Aorta (tissue), 5 donors: ENCODE measurements at regions not wholly inside any gene's neighbourhood (a gene's known extent, or its start where the extent isn't known, plus 50 kb on each side); places are given as distances from the start of the nearest gene placed in this dataset.

Experiments used
- ATAC-seq: fragments of 200-7000 bp; cut with Tn5 transposase; one replicate; pipeline ENCODE4 v1.9.1; 2022; ENCODE audit warnings: moderate library complexity; ENCODE audit not compliant: low FRiP score
- DNase-seq, 2 donors: peaks; one replicate each; pipeline ENCODE4 v3.0.0-alpha.2; 2020
- H3K27ac ChIP-seq, 2 donors: one replicate each; pipeline ENCODE4 v1.5.1; 2013; ENCODE audit warnings: low read length in 2 of 2, mild to moderate bottlenecking in 2 of 2, moderate library complexity in 2 of 2, control low read depth in 1 of 2, inconsistent platforms in 1 of 2, low read depth in 1 of 2
- H3K27me3 ChIP-seq, 2 donors: one replicate each; pipeline ENCODE4 v1.6.1; 2013; ENCODE audit warnings: control low read depth in 1 of 2, low read length in 1 of 2, mild to moderate bottlenecking in 1 of 2, moderate library complexity in 1 of 2; ENCODE audit not compliant: insufficient read depth in 2 of 2, control insufficient read depth in 1 of 2
- H3K36me3 ChIP-seq, 2 donors: one replicate each; pipeline ENCODE4 v1.6.1; 2013; ENCODE audit warnings: control low read depth in 1 of 2, low read length in 1 of 2, mild to moderate bottlenecking in 1 of 2; ENCODE audit not compliant: insufficient read depth in 2 of 2, control insufficient read depth in 1 of 2
- H3K4me1 ChIP-seq, 2 donors: one replicate each; pipeline ENCODE4 v1.6.1; 2013; ENCODE audit warnings: low read length in 2 of 2, control low read depth in 1 of 2, mild to moderate bottlenecking in 1 of 2, moderate library complexity in 1 of 2; ENCODE audit not compliant: insufficient read depth in 2 of 2, control insufficient read depth in 1 of 2
- H3K4me3 ChIP-seq, 2 donors: one replicate each; pipeline ENCODE4 v1.5.1; 2013; ENCODE audit warnings: low read length in 2 of 2, control low read depth in 1 of 2, mild to moderate bottlenecking in 1 of 2
- H3K9me3 ChIP-seq: one replicate; pipeline ENCODE4 v1.6.1; 2013; ENCODE audit warnings: mild to moderate bottlenecking, low read length; ENCODE audit not compliant: control insufficient read depth
- WGBS, 2 donors: extraction: QIAGEN DNeasy Blood & Tissue Kit; methylation state at CpG; one replicate each; pipeline ENCODE4 v1.1.7; 2013; 5-methylcytosine and 5-hydroxymethylcytosine counted together
- intact Hi-C, 2 donors: fragments of 100-400 bp; cut with DNase I; formaldehyde crosslinking; loops; one replicate each; pipeline versions ENCODE4 v1.14.2 to v1.15.0; 2022
- donor health status: healthy with polysubstance abuse.
- donor health status: Bipolar disorder and iron deficiency.
- donor health status: DM: no; HTN: no; CAD: no.
- donor health status: DM: no; HTN: no; CAD: no.
- donor health status: DM: yes; HTN: yes; CAD: no.

- DNase-seq (peak in 1 of 2 donors; percentile 71), ATAC-seq (no peak)
- H3K9me3 ChIP-seq = no peaks in the 10 kb centered on the region
- WGBS, 2 donors = 94 to 96% methylated on average over 10 of the region's 10 CpGs
- H3K27me3 ChIP-seq = no peaks in the 10 kb centered on the region
- no peak overlapping the region for H3K4me3 ChIP-seq
- H3K4me1 ChIP-seq = no peaks in the 10 kb centered on the region
- intact Hi-C loops = no loop called here
- no peaks in the 10 kb centered on the region for H3K36me3 ChIP-seq
- no peak overlapping the region for H3K27ac ChIP-seq
Observed at GRCh38 chr10:78914060-78914378, 154.7 kb upstream of the ZMIZ1 start.

GRCh38 chr10:78914502-78915189 is 154.1 kb upstream of the ZMIZ1 start:
- DNase-seq = peak in 1 of 2 donors; percentile 75

GRCh38 chr10:78915190-78915518 is 153.6 kb upstream of the ZMIZ1 start:
- Histone ChIP-seq H3K4me3 (no peak overlapping the region), H3K4me1 (no peaks in the 10 kb centered on the region), H3K9me3 (no peaks in the 10 kb centered on the region), H3K36me3 (no peaks in the 10 kb centered on the region), H3K27ac (no peak overlapping the region), H3K27me3 (no peaks in the 10 kb centered on the region)
- ATAC-seq = no peak
- intact Hi-C loops = no loop called here
- WGBS, 2 donors = 84 to 89% methylated on average over 4 of the region's 4 CpGs
- DNase-seq = no peak

More at GRCh38 chr10:78914502-78915189, 154.1 kb upstream of the ZMIZ1 start:
- Histone ChIP-seq H3K4me3 (no peak overlapping the region), H3K36me3 (no peaks in the 10 kb centered on the region), H3K4me1 (no peaks in the 10 kb centered on the region), H3K27ac (no peak overlapping the region), H3K27me3 (no peaks in the 10 kb centered on the region), H3K9me3 (no peaks in the 10 kb centered on the region)
- 45% methylated on average over 9 of the region's 9 CpGs for WGBS, 2 donors
- intact Hi-C loops = no loop called here
- no peak for ATAC-seq

GRCh38 chr10:78916227-78916626 is 152.5 kb upstream of the ZMIZ1 start:
- intact Hi-C loops = no loop called here
- Histone ChIP-seq H3K27me3 (no peaks in the 10 kb centered on the region), H3K36me3 (no peaks in the 10 kb centered on the region), H3K27ac (no peak overlapping the region), H3K4me1 (no peaks in the 10 kb centered on the region), H3K4me3 (no peak overlapping the region), H3K9me3 (no peaks in the 10 kb centered on the region)
- WGBS, 2 donors = 95 to 96% methylated on average over 7 of the region's 7 CpGs
- no peak for ATAC-seq
- DNase-seq = no peak

- whole genome bisulfite sequencing, 2 donors = 92 to 93% methylated on average over 7 of the region's 7 CpGs
- intact Hi-C loops = no loop called here
- Histone ChIP-seq H3K27me3 (no peaks in the 10 kb centered on the region), H3K9me3 (no peaks in the 10 kb centered on the region), H3K4me1 (no peaks in the 10 kb centered on the region), H3K27ac (no peak overlapping the region), H3K4me3 (no peak overlapping the region), H3K36me3 (no peaks in the 10 kb centered on the region)
- ATAC-seq (no peak), DNase-seq (no peak)
Observed at GRCh38 chr10:78919181-78919966, 149.4 kb upstream of the ZMIZ1 start.

GRCh38 chr10:78920011-78920410 is 148.8 kb upstream of the ZMIZ1 start:
- Histone ChIP-seq H3K4me3 (no peak overlapping the region), H3K36me3 (no peaks in the 10 kb centered on the region), H3K4me1 (no peaks in the 10 kb centered on the region), H3K27ac (no peak overlapping the region), H3K9me3 (no peaks in the 10 kb centered on the region), H3K27me3 (no peaks in the 10 kb centered on the region)
- ATAC-seq = no peak
- WGBS, 2 donors = 94% methylated on average over 2 of the region's 2 CpGs
- DNase-seq = no peak
- intact Hi-C loops = no loop called here

- Histone ChIP-seq H3K4me1 (no peaks in the 10 kb centered on the region), H3K36me3 (no peaks in the 10 kb centered on the region), H3K27ac (no peak overlapping the region), H3K27me3 (no peaks in the 10 kb centered on the region), H3K9me3 (no peaks in the 10 kb centered on the region), H3K4me3 (no peak overlapping the region)
- DNase-seq (peak in 1 of 2 donors; percentile 14), ATAC-seq (no peak)
- intact Hi-C loops = no loop called here
- 93 to 94% methylated on average over 3 of the region's 3 CpGs for WGBS, 2 donors
Observed at GRCh38 chr10:78921895-78922294, 146.9 kb upstream of the ZMIZ1 start.

GRCh38 chr10:78923647-78924318 is 145.0 kb upstream of the ZMIZ1 start:
- Histone ChIP-seq H3K27ac (no peak overlapping the region), H3K36me3 (no peaks in the 10 kb centered on the region), H3K9me3 (no peaks in the 10 kb centered on the region), H3K27me3 (no peaks in the 10 kb centered on the region), H3K4me3 (no peak overlapping the region), H3K4me1 (no peaks in the 10 kb centered on the region)
- ATAC-seq = no peak
- DNase-seq = peak in 1 of 2 donors; percentile 14
- WGBS, 2 donors = 44 to 67% methylated on average over 15 of the region's 15 CpGs
- intact Hi-C loops = no loop called here
